SK-N-SH (cell line): ENCODE measurements at regions not wholly inside any gene's neighbourhood (a gene's known extent, or its start where the extent isn't known, plus 50 kb on each side); places are given as distances from the start of the nearest gene placed in this dataset.

Source experiments
- CHD2 ChIP-seq: fragments of 150-350 bp; IDR thresholded peaks from 2 replicates; pipeline ENCODE4 v1.6.1; 2018; ENCODE audit warnings: low read length; ENCODE audit not compliant: partially characterized antibody
- EP300 ChIP-seq, 2 experiments: IDR thresholded peaks; 2 replicates each; pipeline versions ENCODE4 v1.4.0 to v1.6.1; 2012; ENCODE audit warnings: borderline replicate concordance in 1 of 2, low read depth in 1 of 2, low read length in 1 of 2
- EZH2phosphoT487 ChIP-seq: fragments of 200-600 bp; sonication (generic); IDR thresholded peaks from 2 replicates; pipeline ENCODE4 v1.6.1; 2017; ENCODE audit warnings: low read depth, mixed run types, mild to moderate bottlenecking, antibody characterized with exemption, moderate library complexity, borderline replicate concordance
- FOSL2 ChIP-seq: IDR thresholded peaks from 2 replicates; pipeline ENCODE4 v1.4.0; 2012; ENCODE audit warnings: low read depth, mild to moderate bottlenecking, moderate library complexity, borderline replicate concordance
- FOXJ3 ChIP-seq: sonication (generic); formaldehyde crosslinking; IDR thresholded peaks from 2 replicates; pipeline ENCODE4 v1.5.1; 2020; ENCODE audit warnings: mild to moderate bottlenecking, missing genetic modification reagents
- GATA2 ChIP-seq: sonication (generic); formaldehyde crosslinking; IDR thresholded peaks from 2 replicates; pipeline ENCODE4 v1.5.0; 2020; ENCODE audit warnings: mild to moderate bottlenecking, missing genetic modification reagents
- JUND ChIP-seq: IDR thresholded peaks from 2 replicates; pipeline ENCODE4 v1.4.0; 2012
- MEF2A ChIP-seq: IDR thresholded peaks from 2 replicates; pipeline ENCODE4 v1.4.0; 2012; ENCODE audit warnings: low read depth, borderline replicate concordance
- MXI1 ChIP-seq: IDR thresholded peaks from 2 replicates; pipeline ENCODE4 v1.6.1; 2012; ENCODE audit warnings: mild to moderate bottlenecking, low read depth, low read length, improper control_type of control experiment
- PBX3 ChIP-seq: IDR thresholded peaks from 2 replicates; pipeline ENCODE4; 2012
- RAD21 ChIP-seq: IDR thresholded peaks from 2 replicates; pipeline ENCODE4 v1.6.1; 2012; ENCODE audit warnings: mild to moderate bottlenecking, low read length
- RCOR1 ChIP-seq: fragments of 150-350 bp; IDR thresholded peaks from 2 replicates; pipeline ENCODE4 v1.6.1; 2017; ENCODE audit warnings: antibody characterized with exemption, low read length
- REST ChIP-seq: IDR thresholded peaks from 2 replicates; pipeline ENCODE4 v1.6.1; 2012; ENCODE audit warnings: mild to moderate bottlenecking, low read depth, low read length, moderate library complexity
- SIN3A ChIP-seq: IDR thresholded peaks from 2 replicates; pipeline ENCODE4 v1.6.1; 2012; ENCODE audit warnings: low read depth, mild to moderate bottlenecking, low read length, moderate library complexity, borderline replicate concordance
- SMC3 ChIP-seq: IDR thresholded peaks from 2 replicates; pipeline ENCODE4 v1.6.1; 2012; ENCODE audit warnings: low read depth, low read length, improper control_type of control experiment
- TAF1 ChIP-seq: IDR thresholded peaks from 2 replicates; pipeline ENCODE4 v1.6.1; 2012; ENCODE audit warnings: low read depth, mild to moderate bottlenecking, low read length, moderate library complexity, borderline replicate concordance
- TCF12 ChIP-seq: IDR thresholded peaks from 2 replicates; pipeline ENCODE4 v1.4.0; 2012
- TEAD4 ChIP-seq: IDR thresholded peaks from 2 replicates; pipeline ENCODE4 v1.4.0; 2012; ENCODE audit warnings: mild to moderate bottlenecking, borderline replicate concordance; ENCODE audit not compliant: insufficient read depth
- USF1 ChIP-seq: IDR thresholded peaks from 2 replicates; pipeline ENCODE4 v1.4.0; 2012; ENCODE audit warnings: low read depth, borderline replicate concordance
- ZBTB33 ChIP-seq: IDR thresholded peaks from 2 replicates; pipeline ENCODE4 v1.4.0; 2012; ENCODE audit warnings: low read depth, borderline replicate concordance

- TF ChIP-seq REST = no peak
- TF ChIP-seq GATA2 (CRISPR knock-in tag) = peak; percentile 58; the same call in 1 of the 2 replicates
- TF ChIP-seq FOSL2 = peak; percentile 96
- TF ChIP-seq SMC3 = no peak
- TF ChIP-seq SIN3A = no peak
- no peak for TF ChIP-seq ZBTB33
- peak; percentile 48; the same call in 1 of the 2 replicates for TF ChIP-seq TEAD4
- peak; percentile 91 for TF ChIP-seq TCF12
- TF ChIP-seq PBX3 = peak; percentile 69
- peak; percentile 57 to 87; a peak in 3 of 4 replicates for TF ChIP-seq EP300 (IDR thresholded peaks at IDR 0.05; ENCODE audit: borderline replicate concordance in 1 of 2, low read depth in 1 of 2, low read length in 1 of 2)
- TF ChIP-seq EZH2phosphoT487 = no peak
- TF ChIP-seq TAF1 = no peak
- no peak for TF ChIP-seq MEF2A
- peak; percentile 35 for TF ChIP-seq RAD21
- no peak for TF ChIP-seq USF1
- TF ChIP-seq FOXJ3 (CRISPR knock-in tag) = no peak
- peak; percentile 58 for TF ChIP-seq CHD2
- 0 out of 2 replicates have a peak, but pooled peaks have one; percentile 33 for TF ChIP-seq RCOR1
- TF ChIP-seq MXI1 = peak; percentile 56; the same call in 1 of the 2 replicates
- TF ChIP-seq JUND = peak; percentile 94
These were observed 1418.2 kb downstream of the AACS start (continued) for GRCh38 chr12:126483145-126484068.
